ENCODE measurements at regions not wholly inside any gene's neighbourhood (a gene's known extent, or its start where the extent isn't known, plus 50 kb on each side); places are given as distances from the start of the nearest gene placed in this dataset.
A peak's percentile ranks its signal among the peaks of the same experiment; 100 is the strongest.

DNA sequence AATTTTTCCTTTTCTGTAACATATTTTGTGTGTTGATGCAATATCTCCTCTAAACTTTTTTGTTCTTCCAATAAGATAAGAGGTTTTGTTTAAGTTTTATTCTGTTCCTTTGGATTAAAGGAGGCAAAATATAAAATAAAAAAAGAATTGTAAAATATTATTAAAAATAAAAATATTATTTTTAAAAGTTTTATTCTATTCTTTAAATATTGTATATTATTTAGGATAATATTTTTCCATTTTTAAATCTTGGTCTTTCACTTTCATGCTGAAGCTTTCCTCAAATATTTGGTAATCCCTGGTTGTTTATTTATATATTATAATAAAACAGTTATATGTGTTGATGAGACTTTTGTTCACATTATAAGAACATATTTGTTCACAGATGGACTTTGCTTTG lies 187.9 kb upstream of the PDE5A start:
- DNase-seq = no peak

DNA sequence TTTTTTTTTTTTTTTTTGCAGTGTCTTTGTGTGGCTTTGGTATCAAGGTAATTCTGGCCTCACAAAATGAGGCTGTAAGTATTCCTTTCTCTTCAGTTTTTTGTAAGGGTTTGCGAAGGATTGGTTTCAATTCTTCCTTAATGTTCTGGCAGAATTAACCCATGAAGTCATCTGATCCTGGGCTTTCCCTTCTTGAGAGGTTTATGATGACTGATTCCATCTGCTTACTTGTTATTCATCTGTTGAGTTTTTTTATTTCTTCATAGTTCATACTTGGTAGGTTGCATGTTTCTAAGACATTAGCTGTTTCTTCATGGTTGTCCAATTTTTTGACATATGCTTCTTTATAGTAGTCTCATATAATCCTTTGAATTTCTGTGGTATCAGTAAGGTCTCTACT lies 181.4 kb upstream of the PDE5A start:
- DNase-seq = no peak

DNA sequence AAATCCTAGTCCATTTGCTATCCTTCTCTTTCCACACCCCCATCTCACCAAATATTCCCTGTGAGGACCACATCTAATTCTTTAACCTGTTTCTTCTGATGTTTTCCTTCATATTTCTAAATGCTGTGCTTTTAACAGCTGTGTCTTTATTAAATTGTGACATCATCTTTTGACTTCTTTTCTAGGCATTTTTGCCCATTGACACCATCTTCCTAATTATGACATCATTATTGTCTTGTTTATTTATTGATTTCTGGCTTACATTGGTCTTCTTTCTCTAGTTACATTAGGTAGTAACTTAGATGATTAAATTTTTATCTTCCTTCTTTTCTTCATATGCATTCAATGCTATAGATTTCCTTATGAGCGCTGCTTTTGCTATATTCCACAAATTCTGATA lies 175.8 kb upstream of the PDE5A start:
- no peak for DNase-seq

DNA sequence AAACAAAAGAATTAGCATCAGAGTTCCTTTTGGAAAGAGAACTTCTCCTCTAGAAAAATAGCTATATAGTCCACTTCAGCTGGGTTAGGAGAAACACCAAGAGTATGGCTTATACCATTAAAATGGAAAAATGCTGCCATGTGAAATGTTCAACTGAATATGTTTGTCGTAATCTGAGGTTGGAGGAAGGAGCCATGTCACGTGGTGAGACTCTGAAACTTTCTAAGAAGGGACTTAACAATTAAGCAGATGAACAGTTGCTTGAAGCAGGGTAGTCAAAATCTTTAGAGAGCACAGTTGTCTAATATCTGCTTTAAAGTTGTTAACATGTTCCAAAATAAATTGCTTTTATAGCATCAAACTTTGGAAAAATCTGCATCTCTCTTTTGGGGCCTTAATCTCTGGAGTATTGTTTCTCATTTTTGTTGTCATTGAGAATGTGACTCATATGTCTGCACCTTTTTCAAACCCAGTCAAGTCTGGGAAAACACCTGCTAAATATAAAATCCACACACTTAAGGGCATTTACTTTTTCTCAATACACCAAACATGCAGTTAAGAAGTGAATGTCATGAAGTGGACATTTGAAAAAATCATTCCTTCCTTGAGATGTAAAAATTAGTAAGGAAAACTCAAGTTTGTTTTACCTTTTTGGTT lies 168.8 kb upstream of the PDE5A start:
- no peak for DNase-seq

DNA sequence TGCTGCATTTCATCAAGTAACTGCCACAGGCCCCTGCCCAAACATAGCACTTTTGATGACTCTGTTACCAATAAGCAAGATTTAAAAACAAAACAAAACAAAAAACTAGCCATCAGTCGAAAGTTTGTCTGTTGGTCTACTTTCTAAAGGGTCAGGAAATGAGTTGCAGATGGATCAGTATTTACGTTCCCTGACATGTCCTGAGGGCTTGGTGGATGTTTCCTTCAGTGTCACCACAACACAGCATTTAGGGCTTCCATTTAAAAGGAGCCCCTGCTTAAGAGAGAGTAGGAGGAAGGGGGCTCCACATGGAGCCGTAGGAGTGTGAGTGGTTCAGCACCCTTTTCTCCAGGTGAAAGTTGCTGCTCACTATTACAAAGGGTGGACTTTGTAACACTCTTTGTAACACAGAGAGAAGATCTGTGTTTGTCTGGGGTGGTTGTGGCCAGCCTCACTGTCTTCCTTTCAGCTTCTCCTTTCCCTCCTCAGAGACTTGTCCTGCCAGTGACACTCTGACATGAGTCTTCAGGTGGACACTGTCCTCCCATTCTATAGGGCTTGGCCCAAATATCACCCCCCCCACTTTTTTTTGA lies 167.5 kb upstream of the PDE5A start:
- DNase-seq = no peak

DNA sequence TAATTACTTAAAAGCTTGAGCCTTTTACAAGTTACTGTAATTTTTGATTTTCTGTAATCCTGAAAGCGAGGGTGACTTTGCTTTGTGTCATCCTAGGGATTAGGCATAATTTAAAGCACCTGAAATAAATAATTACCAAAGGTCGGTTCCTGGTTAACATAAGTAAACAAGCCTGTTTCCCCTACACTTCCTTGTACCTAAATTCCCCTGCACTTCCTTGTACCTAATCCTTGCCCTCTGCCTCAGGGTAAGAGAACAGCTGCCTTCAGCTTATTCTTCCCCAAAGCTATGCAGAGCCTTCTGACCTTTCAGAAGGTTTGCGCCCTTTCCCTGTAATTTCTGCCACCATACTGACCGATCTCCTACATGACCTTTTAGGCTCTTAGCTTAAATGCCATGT lies 166.1 kb upstream of the PDE5A start:
- DNase-seq = no peak

DNA sequence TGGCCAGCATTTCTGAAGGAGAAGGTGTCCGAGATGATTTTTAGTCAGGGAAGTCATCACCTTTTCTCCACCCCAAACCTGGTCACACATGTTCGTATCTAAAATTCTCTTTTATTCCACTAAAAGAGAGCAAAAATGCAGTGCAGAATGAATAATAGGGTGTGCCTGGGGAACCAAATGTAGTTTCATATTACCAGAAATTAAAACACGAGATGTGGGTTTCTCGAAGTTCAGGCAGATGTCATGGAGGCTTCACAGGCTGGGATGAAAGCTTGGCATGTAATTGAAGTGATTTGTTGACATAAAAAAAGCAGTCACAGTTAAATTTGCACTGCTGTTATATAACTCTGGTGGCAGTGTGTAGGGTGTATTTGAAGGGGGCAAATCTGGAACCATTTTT lies 165.5 kb upstream of the PDE5A start:
- no peak for DNase-seq

DNA sequence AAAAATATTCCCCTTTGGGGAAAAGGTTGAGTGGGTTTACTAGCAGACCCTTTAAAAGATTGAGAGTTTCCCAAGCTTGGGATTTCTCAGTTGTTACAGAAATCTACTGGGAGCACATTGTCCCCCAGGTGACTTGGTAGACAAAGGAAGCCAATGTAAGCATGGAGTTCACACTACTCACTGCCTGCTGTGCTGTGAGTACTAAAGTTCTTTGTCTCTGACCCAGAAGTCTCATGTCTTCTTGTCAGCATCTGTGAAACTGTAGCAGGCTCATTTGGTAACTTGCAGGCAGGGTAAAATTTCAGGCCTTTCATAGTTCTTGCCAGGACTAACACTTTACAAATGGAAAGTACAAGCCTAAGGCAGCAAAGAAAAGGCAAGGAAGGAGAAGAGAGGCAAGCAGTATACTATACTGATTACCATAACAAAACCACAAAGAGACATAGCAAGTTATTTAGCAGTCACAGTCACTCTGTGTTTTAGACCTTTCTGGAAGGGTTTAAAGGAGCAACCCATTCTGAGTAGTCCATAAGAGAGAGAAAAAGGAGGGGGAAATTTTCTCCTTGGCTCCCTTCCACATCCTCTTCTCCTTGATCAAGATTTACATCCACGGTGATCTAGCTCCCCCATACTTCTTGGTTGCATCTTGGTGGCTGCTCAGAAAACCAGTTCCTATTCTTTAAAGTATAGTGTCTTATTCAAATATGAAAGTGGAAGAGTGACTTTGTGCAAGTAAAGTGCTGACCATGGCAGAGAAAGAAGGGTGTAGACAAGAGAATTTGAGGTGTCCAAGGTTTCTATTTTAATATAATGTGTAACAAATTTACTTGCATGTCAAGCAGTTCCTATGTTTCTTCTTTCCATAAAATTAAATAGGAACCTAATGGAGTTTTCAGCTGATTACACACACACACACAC lies 160.0 kb upstream of the PDE5A start:
- DNase-seq = no peak

DNA sequence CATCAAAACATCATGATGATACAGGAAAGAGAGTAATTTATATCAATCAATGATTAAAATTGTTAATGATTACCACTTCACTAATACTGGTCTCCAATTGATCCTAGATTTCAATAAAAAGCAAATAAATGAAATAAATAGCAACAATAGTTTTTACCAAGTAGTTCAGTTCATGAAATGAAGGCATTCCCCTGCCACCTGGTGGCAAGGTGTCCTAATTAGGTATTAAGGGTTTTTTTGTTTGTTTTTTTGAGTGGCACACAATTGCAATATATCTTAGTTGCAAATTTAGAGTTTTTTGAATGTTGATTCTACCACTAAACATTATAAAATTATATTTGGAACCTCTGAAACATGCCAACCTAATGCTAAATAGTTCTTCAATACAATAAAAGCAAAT lies 157.4 kb upstream of the PDE5A start:
- DNase-seq = no peak

DNA sequence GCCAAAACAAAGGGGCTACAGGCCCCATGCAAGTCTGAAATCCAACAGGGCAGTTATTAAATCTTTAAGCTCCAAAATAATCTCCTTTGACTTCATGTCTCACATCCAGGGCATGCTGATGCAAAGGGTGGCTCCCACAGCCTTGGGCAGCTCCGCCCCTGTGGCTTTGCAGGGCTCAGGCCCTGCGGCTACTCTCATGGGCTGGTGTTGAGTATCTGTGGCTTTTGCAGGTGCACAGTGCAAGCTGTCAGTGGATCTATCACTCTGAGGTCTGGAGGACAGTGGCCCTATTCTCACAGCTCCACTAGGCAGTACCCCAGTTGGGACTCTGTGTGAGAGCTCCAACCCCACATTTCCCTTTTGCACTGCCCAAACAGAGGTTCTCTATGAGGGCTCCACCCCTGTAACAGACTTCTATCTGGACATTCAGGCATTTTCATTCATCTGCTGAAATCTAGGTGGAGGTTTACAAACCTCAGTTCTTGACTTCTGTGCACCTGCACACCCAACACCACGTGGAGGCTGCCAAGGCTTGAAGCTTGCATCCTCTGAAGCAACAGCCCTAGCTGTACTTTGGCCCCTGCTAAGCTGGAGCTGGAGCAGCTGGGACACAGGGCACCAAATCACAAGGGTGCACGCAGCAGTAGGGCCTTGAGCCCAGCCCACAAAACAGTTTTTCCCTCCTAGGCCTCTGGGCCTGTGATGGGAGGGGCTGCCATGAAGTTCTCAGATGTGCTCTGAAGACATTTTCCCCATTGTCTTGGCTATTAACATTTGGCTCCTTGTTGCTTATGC lies 154.8 kb upstream of the PDE5A start:
- DNase-seq = no peak

DNA sequence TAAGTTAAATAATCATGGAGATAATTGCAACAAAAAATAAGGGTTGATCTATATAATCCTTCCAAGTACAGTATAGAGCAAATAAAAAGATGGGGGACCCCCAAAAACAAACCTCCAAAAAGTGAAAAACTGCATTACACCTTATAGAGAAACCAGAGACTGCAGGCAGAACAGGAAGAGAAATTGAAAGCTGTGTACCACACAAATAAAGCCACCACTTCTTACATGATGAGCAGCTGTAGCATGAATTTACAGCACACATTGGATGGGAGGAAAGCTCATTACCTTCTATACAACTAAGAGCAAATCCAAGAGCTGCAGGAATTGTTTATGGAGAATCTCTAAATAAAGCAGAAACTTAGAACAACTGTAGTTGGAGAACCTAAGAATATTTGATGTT lies 152.4 kb upstream of the PDE5A start:
- peak; percentile 8 for DNase-seq

DNA sequence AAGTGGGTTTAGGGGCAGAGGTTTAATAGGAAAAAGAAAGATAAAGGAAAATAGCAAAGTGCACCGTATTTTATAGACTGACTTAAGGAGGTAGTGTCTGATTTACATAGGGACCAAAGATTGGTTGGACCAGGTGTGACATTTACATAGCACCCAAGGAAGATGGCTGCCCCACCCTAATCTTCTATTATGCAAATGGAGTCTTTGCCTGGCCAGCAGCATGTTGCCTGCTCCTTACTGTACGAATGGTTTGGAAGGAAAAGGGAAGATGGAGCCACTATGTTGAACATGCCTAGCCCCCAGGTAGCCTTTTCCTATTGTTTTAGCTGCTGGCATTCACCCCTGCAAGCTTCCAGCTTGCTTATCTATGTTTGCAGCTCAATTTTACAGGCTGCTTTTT lies 146.2 kb upstream of the PDE5A start:
- DNase-seq = no peak

DNA sequence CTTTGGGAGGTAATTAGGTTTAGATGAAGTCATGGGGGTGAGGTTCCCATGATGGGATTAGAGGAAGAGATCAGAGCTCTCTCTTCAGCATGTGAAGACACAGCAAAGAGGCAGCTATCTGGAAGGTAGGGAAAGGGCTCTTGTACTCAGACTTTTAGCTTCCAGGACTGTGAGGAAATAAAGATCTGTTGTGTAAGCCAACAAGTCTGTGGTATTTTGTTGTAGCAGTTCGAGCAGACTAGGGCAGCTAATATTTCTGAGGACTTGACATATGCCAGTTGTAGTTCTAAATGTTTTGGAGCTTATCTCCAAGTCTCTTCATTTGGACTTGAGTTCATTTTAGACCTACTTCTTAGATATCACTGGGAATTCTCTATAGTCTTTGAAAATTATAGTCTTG lies 137.3 kb upstream of the PDE5A start:
- DNase-seq = no peak

DNA sequence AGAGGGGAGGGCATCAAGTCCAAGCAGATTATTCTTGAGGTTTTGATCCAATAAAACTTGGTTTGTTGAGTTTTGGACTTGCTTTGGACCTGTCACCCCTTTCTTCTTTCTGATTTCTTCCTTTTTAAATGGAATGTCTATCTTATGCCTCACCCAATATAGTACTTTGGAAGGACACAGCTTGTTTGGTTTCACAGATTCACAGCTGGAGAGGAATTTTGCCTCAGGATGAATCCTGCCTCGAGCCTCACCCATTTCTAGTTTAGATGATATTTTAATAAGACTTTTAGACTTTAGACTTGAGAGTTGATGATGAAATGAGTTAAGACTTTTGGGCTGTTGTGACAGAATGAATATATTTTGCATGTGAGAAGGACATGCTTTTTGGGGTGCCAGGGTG lies 136.9 kb upstream of the PDE5A start:
- DNase-seq = no peak

DNA sequence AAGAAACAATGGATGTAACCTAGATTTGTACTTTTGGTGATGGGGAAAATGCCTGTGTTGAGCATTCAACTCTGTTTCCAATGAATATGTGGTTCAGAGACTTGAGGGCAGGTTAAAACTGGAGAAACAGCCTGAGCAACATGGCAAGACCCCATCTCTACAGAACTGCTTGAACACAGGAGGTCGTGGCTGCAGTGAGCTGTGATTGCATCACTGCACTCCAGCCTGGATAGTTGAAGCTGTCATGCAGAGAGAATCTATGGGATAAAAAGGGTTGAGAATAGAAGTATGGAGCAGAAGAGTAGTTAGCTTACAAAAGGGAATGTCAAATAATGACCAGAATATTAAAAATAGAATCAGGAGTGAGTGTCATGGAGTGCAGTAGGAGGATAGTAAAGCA lies 134.8 kb upstream of the PDE5A start:
- no peak for DNase-seq

DNA sequence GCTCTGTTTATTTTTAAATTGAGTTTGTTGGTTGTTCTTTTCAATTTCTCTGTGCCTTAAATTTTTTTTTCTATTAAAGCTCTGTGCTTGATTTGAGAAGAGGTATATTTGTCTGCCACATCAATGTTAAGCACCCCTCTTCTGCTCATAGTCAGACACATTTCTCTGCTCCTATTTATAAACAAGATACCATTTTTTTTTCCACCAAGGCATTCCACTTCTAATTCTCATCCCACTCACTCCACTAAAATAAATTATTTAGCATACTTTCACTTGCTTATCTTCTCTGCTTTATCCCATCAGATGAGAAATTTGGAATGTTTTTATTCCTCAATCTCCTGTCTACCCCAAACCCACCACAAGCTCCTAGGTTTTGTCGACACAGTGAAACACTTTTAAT lies 127.0 kb upstream of the PDE5A start:
- no peak for DNase-seq

DNA sequence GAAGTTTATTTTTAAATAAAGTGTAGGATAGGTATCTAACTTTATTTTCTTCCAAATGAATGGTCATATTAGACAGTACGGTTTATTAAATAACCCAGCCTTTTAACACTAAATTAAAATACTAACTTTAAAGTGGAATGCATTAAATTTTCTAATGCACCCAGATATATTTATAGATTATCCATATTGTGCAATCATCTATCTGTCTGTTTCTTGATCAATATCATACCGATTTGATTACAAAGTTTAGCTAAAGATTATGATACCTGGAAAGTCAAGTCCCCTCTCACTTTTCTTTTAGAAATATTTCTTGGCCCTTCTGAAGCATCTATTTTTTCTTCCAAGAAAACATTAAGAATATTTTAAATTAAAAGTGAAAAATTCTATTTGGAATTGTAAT lies 124.3 kb upstream of the PDE5A start:
- no peak for DNase-seq

DNA sequence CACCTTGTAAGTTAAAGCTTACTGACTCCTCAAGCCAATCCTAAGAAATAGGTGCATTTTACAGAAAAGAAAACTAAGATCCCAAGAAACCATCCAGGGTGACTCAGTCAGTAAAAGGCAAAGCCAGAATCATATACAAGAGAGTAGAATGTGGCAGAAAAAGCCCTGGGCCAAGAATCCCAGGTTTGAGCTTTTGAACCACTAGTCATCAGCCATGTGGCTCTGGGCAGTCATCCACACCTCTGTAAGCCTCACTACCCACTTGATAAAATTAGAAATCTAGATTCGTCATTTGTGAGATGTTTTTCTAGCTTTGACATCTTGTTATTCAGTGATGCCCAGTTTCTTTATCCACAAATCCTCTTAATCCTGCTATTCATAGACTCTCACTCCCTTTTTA lies 122.2 kb upstream of the PDE5A start:
- DNase-seq = no peak

DNA sequence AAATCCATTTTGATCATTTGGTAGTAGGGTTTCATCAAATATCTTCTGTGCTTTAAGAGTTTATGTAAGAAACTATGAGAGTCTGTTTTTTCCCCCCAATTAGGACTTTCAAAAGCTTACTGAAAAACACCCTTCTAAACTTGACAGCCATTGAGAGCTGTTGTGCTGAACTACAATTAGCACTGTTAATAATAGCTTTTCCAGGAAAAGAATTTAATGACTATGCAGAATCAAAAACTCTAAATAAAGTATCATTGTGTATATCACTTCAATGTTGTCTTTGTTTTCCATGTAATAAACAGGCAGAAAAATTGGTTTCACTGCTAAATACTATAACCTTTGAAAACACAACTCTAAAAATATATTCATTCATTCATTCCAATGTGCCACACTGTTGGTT lies 121.4 kb upstream of the PDE5A start:
- DNase-seq = no peak

DNA sequence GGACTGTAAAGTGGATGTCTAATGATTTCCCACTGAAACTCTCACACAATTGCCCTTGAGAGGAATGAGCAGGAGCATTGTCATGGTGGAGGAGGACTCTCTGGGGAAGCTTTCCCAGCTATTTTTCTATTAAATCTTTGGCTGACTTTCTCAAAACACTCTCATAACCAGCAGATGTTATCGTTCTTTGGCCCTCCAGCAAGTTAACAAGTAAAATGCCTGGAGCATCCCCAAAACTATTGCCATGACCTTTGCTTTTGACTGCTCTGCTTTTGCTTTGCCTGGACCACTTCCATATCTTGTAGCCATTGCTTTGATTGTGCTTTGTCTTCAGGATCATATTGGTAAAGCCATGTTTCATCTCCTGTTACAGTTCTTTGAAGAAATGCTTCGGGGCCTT lies 120.2 kb upstream of the PDE5A start:
- no peak for DNase-seq

DNA sequence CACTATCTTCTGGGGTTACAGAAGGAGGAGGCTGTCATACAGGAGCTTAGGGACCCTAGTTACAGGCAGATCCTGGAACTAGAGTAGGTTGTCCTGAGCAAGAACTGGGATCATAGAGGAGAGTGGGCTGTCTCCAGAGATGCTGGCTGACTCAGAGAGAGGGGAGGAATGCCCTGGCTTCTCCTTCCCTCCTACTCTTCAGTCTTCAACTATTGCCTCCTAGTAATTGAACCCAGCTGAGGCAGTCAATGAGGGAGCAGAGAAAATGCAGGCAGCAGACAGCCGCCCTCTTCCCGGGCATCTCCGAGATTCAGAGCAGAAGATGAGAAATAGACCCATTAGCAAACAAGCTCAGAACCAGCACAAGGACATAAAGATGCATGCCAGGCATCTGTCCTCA lies 118.3 kb upstream of the PDE5A start:
- DNase-seq = no peak

DNA sequence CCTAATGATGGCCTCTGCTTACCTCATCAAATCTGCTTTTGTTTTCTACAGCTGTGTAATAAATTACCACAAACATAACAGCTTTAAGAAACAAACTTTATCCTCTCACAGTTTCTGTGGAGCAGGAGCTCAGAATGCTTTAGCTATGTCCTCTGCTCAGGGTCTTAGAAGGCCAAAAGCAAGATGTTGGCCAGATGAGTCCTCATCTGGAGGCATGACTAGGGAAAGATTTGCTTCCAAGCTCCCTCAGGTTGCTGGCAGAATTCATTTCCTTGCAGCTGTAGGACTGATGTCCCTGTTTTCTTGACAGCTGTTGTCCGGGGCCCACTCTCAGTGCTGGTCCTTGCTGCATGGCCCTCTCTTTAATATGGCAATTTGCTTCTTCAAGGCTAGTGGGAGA lies 116.7 kb upstream of the PDE5A start:
- no peak for DNase-seq

DNA sequence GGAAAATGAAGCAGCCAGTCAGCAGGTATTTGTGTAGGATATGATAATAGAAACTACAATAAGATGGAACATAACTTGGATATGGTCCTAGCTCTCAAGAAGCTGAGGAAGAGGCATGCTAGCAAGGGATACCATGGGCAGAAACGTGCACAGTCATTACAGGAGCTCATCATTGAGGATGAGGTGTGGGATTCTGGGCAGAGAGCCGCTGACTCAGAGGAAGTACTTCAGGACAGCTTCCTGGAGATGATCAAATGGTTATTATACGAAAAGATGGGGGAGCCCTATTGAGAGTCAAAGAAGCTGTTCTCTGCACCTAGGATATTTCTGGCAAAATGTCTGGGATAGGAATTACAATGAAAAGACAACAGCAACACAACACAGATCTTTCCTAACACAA lies 116.0 kb upstream of the PDE5A start:
- no peak for DNase-seq

DNA sequence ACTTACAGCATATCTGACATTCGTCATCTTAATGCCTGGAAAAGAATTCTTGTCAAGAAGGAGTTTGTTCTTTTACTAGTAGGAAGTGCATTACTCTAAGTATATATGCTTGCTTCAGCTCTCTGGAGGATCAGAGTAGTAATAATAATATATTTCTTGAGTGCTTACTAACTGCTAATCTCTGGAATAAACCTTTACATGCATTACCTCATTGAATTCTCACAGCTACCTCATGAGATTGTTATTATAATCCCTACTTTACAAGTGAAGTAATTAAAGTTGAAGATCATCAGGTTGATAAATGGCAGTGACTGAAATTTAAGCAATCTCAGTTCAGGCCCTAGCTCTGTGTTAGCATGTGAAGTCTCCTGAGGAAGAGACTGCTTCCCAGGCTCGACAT lies 115.0 kb upstream of the PDE5A start:
- DNase-seq = no peak
